ENCODE measurements at regions not wholly inside any gene's neighbourhood (a gene's known extent, or its start where the extent isn't known, plus 50 kb on each side); places are given as distances from the start of the nearest gene placed in this dataset.
"Not testable (repeated sequence)": the region's sequence is repeated elsewhere in the genome, so short reads cannot be mapped to it uniquely, and the experiment has no call there.

DNA sequence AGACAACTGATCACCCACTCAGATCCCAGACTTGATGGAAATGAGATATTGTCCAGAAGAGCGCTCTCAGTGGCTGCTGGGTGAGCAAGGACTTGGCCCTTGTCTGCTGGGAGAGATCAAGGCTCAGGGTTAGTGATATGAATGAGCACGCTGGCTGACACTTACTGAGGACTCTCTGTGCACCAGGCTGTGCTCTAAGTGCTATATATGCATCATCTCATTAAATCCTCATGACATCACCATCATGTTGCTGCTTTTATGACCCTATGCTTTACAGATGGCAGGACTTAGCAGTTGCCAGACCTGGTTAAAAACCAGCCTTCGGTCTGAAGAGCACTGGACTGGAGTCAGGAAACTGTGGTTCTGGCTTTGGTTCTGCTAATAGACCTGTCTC lies 260.9 kb downstream of the VRK1 start:
- Mint-ChIP-seq H3K27me3 (no peaks in the 10 kb centered on the region), H3K4me1 (no peaks in the 10 kb centered on the region), H3K4me3 (no peak overlapping the region), H3K36me3 (ENCODE audit: low read depth) (no peaks in the 10 kb centered on the region), H3K27ac (no peak overlapping the region), H3K9me3 (no peaks in the 10 kb centered on the region)
- no peak for DNase-seq
- intact Hi-C loops (cut with micrococcal nuclease), result no loop called here

DNA sequence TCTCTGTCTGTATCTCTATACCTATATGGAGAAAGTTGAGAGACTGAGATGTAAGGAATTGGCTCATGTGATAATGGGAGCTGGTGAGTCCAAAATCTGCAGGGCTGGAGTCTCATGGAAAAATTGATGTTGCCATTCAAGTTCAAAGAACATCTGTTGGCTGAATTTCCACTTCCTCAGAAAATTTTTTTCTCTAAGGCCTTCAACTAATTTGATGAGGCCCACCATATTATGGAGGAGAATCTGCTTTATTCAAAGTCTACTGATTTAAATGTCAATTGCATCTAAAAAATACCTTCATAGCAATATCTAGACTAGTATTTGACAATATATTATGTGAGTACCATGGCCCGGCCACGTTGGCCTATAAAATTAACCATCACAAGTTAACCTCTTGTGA lies 261.4 kb downstream of the VRK1 start:
- no peaks in the 10 kb centered on the region for H3K4me1 Mint-ChIP-seq
- DNase-seq, result no peak
- H3K27me3 Mint-ChIP-seq, result no peaks in the 10 kb centered on the region
- H3K9me3 Mint-ChIP-seq, result no peaks in the 10 kb centered on the region
- intact Hi-C loops (cut with micrococcal nuclease), result no loop called here
- H3K27ac Mint-ChIP-seq, result no peak overlapping the region
- no peaks in the 10 kb centered on the region for H3K36me3 Mint-ChIP-seq (ENCODE audit: low read depth)
- no peak overlapping the region for H3K4me3 Mint-ChIP-seq

DNA sequence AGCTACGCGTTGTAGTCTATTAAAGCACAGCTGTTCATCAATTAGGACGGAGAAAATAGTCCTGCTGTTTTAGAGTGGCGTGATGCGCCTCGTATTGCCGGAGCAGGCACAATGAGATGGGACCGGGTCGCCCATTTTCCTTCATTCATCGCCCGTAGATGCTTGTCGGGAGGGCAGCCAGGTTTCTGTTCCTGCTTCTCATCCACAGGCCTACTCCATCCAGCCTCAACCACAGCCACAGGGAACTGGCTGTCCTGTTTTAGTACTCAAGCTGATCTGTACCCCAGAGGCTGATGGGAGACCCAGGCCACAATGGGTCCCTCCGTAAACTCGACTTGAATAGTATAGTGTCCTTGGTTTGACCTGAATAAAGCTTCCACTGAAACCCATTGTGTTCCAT lies 264.0 kb downstream of the VRK1 start:
- H3K27me3 Mint-ChIP-seq, result no peaks in the 10 kb centered on the region
- no peaks in the 10 kb centered on the region for H3K4me1 Mint-ChIP-seq
- H3K9me3 Mint-ChIP-seq, result no peaks in the 10 kb centered on the region
- no peak for DNase-seq
- no peak overlapping the region for H3K27ac Mint-ChIP-seq
- H3K4me3 Mint-ChIP-seq, result no peak overlapping the region
- no peaks in the 10 kb centered on the region for H3K36me3 Mint-ChIP-seq (ENCODE audit: low read depth)
- intact Hi-C loops (cut with micrococcal nuclease), result no loop called here

DNA sequence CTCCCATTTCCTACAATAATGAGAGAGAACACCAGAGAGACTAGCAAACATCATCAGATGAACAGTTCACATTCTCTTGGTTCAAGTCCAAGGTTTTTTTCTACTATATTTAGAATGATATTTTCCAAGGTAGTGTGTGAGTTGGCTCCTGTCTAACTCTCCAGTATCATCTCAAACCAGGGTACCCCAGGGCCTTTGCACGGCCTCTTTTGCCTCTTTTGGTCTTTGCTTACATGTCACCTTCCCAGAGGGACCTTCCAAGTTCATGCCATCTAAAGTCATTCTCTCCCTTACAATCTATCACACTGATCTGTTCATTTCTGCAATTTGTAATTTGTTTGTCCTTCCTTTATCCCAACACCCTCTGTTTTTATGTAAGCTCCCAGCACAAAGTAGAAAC lies 264.5 kb downstream of the VRK1 start:
- Mint-ChIP-seq H3K36me3 (ENCODE audit: low read depth) (no peaks in the 10 kb centered on the region), H3K27ac (no peak overlapping the region), H3K27me3 (no peaks in the 10 kb centered on the region), H3K4me1 (no peaks in the 10 kb centered on the region), H3K4me3 (no peak overlapping the region), H3K9me3 (no peaks in the 10 kb centered on the region)
- no peak for DNase-seq
- intact Hi-C loops (cut with micrococcal nuclease), result no loop called here

DNA sequence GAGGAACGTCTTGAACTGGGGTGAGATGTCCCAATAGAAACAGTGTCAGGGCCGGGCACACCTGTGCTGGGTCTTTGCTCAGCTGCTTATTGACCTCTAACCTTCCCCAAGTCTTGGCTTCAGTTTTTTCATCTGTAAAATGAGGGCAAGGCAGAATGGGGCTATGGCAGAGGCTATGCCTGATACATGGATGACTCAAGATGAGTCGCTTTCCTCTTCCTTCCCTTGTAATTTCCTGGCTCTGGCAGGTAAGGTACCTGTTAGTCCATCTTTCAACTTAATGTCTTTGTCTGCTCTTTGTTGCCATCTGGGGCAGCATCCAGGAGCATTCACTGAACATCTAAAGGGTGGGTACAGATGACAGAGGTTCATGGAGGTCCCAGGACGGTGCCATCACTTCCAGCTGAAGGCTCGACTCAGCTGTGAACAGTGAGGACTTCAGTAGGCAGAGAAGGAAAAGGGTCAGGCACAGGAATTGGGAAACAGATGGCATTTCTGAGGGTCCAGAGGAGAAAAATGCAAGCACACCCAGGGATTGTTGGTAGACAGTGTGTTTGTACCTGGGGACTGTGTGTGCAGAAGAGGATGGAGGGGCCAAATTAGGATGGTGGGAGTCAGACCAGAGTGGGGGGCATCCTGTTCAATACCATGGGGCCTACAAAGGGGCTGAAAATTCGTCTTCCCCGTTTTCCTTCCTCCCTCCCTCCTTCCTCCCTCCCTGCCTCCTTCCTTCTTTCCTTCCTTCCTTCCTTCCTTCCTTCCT lies 268.3 kb downstream of the VRK1 start:
- Mint-ChIP-seq H3K36me3 (ENCODE audit: low read depth) (no peaks in the 10 kb centered on the region), H3K27ac (no peak overlapping the region), H3K9me3 (no peaks in the 10 kb centered on the region), H3K27me3 (no peaks in the 10 kb centered on the region), H3K4me3 (no peak overlapping the region), H3K4me1 (no peaks in the 10 kb centered on the region)
- intact Hi-C loops (cut with micrococcal nuclease), result no loop called here
- DNase-seq, result no peak

DNA sequence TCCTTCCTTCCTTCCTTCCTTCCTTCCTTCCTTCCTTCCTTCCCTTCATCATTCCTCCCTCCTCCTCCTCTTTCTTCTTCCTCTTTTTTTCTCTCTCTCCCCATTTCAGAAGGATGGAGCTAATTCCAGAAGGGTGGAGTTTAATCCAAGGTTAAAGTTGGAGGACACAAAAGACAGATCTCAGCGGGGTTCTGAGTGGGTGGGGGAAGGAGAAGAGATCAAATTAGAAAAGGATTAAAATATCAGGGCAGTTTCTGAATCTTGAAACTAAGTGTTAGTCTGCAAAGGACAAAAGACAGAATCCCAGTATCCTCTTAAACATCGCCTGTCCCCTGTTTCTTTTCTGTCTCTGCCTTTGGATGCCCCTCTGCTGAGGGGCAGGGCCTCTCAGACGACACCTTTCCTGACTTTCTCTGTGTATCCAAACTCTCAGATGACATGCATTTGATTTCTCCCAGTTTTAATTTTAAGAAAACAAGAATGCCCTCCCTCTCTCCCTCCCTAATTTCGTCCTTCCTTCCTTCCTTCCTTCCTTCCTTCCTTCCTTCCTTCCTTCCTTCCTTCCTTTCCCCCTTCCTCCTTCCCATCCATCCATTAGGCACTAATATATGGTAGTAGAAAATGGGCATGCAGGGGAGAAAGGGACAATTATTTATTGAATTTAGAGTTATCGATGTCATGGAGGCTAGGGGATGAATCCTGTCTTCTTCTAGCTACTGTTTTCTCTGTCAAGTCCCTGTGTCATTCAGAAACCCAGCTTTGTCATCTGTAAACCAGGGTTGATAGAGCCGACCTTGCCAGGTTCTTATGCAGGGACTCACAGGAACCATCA lies 269.1 kb downstream of the VRK1 start:
- no peak for DNase-seq
- Mint-ChIP-seq H3K27me3 (no peaks in the 10 kb centered on the region), H3K36me3 (ENCODE audit: low read depth) (no peaks in the 10 kb centered on the region), H3K9me3 (no peaks in the 10 kb centered on the region), H3K27ac (no peak overlapping the region), H3K4me3 (no peak overlapping the region), H3K4me1 (no peaks in the 10 kb centered on the region)
- intact Hi-C loops (cut with micrococcal nuclease), result no loop called here

DNA sequence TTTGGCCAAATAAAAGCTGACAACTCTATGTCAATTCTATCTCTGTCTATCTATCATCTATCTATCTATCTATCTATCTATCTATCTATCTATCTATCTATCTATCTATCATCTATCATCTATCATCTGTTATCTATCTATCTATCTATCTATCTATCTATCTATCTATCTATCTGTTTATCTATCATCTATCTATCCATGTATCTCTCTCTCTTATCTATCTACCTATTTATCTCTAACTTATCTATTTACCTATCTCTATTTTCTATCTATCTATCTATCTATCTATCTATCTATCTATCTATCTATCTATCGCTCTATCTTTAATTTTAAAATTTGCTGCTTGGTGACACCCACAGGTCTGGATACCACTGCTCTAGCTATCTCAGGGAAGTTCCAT lies 271.1 kb downstream of the VRK1 start:
- intact Hi-C loops (cut with micrococcal nuclease); H3K36me3 Mint-ChIP-seq (ENCODE audit: low read depth); H3K4me3 Mint-ChIP-seq: not testable (repeated sequence)

DNA sequence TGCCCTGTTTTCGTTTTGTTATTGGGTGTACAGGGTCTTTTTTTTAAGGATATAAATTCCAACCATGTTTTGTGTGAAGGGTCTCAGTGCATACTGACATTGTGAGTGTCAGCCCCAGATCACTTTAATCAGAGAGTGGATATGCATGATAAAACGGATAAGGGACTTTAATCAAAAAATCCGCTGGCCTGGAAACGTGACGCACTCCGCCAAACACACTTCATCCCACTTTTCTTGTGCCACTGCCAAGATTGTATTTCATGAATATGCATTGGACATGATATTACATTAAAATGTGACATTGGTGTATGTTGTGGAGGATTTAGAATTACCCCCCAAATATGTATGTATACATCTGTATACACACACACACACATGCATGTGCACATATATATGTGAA lies 273.1 kb downstream of the VRK1 start:
- H3K4me3 Mint-ChIP-seq, result no peak overlapping the region
- no peak overlapping the region for H3K27ac Mint-ChIP-seq
- DNase-seq, result no peak
- H3K9me3 Mint-ChIP-seq, result no peaks in the 10 kb centered on the region
- no peaks in the 10 kb centered on the region for H3K27me3 Mint-ChIP-seq
- intact Hi-C loops (cut with micrococcal nuclease), result no loop called here
- H3K36me3 Mint-ChIP-seq (ENCODE audit: low read depth), result no peaks in the 10 kb centered on the region
- H3K4me1 Mint-ChIP-seq, result no peaks in the 10 kb centered on the region

More for the DNA sequence above, 271.1 kb downstream of the VRK1 start:
- H3K27ac Mint-ChIP-seq, H3K27me3 Mint-ChIP-seq, DNase-seq, H3K4me1 Mint-ChIP-seq, H3K9me3 Mint-ChIP-seq: not testable (repeated sequence)

DNA sequence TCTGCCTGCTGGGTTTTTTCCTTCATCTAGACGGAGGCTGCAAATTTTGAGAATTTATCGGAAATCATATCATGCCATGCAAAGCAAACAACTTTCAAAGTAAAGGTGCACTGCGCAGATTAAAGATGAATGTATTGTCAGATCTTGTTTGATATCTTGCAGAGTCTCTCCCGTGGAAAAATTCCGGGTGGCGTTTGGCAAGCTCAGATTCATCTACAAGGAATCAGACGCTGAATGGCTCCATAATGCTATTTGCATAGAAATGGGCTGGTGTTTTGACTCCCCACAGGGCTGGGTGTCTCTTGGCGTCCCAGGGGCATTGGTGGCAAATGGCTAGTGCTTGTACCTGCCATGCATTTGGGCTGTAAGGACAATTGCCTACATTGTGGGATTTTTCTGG lies 274.0 kb downstream of the VRK1 start:
- no peaks in the 10 kb centered on the region for H3K9me3 Mint-ChIP-seq
- no peak overlapping the region for H3K27ac Mint-ChIP-seq
- H3K36me3 Mint-ChIP-seq (ENCODE audit: low read depth), result no peaks in the 10 kb centered on the region
- DNase-seq, result no peak
- no peaks in the 10 kb centered on the region for H3K4me1 Mint-ChIP-seq
- intact Hi-C loops (cut with micrococcal nuclease), result no loop called here
- H3K27me3 Mint-ChIP-seq, result no peaks in the 10 kb centered on the region
- no peak overlapping the region for H3K4me3 Mint-ChIP-seq

DNA sequence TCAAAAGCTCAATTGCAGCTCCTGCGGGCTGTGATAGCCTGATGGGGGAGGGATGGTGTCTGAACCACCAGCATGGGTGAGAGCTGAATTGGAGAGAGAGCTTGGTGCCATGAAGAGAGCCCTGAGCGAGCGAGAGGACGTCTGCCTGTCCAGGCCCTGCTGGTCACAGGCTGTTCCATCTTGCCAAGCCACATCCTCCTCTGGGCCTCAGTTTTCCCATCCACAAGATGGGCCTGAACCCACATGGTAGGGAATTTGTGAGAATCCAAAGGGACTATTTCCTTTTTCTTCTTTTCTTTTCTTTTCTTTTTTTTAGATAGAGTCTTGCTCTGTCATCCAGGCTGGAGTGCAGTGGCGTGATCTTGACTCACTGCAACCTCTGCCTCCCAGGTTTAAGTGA lies 276.4 kb downstream of the VRK1 start:
- H3K9me3 Mint-ChIP-seq, result peaks cover 7% of the 10 kb centered on the region
- no peak for DNase-seq
- H3K4me3 Mint-ChIP-seq, result no peak overlapping the region
- intact Hi-C loops (cut with micrococcal nuclease), result no loop called here
- no peaks in the 10 kb centered on the region for H3K36me3 Mint-ChIP-seq (ENCODE audit: low read depth)
- H3K27ac Mint-ChIP-seq, result no peak overlapping the region
- peaks cover 8% of the 10 kb centered on the region for H3K4me1 Mint-ChIP-seq
- peaks cover 2% of the 10 kb centered on the region for H3K27me3 Mint-ChIP-seq

DNA sequence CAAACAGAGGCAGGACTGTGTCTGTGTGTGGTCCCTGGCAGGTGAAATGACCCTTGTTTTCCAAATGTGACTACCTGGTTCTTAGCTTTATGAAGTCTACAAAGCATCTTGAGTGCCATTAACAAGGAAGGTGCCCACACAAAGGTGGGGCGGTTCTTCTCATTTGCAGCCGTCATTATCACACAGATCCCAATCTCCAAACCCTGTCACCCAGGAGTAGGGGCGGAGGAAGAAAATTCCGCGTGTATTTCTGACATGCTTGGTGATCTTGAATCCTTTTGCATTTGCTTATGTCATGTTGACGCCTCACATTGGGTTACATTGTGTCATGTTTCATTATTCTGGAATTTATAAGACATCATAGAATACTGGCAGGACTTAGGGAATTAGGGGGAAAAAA lies 277.3 kb downstream of the VRK1 start:
- intact Hi-C loops (cut with micrococcal nuclease), result no loop called here
- no peak overlapping the region for H3K4me3 Mint-ChIP-seq
- H3K9me3 Mint-ChIP-seq, result peaks cover 7% of the 10 kb centered on the region
- H3K36me3 Mint-ChIP-seq (ENCODE audit: low read depth), result no peaks in the 10 kb centered on the region
- DNase-seq, result no peak
- H3K27me3 Mint-ChIP-seq, result peaks cover 2% of the 10 kb centered on the region
- H3K27ac Mint-ChIP-seq, result no peak overlapping the region
- H3K4me1 Mint-ChIP-seq, result peaks cover 8% of the 10 kb centered on the region

DNA sequence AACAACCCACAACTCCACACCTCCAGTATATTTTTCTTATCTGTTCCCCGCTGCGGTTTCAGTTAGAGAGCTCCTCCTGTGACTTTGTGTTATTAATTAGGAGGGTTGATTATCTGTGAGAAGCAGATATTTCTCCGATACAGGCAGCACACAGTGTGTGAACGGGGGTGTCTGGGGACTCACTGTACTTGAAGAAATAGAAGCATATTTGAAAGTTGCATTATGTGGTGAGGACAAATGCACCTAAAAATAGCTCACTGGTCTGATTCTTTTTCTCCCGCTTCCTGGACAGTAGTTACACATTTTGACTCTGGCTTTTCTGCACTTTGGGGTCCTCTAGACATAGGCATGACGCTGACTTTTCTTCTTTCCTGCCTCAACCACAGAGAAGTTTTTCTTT lies 277.7 kb downstream of the VRK1 start:
- peaks cover 8% of the 10 kb centered on the region for H3K4me1 Mint-ChIP-seq

DNA sequence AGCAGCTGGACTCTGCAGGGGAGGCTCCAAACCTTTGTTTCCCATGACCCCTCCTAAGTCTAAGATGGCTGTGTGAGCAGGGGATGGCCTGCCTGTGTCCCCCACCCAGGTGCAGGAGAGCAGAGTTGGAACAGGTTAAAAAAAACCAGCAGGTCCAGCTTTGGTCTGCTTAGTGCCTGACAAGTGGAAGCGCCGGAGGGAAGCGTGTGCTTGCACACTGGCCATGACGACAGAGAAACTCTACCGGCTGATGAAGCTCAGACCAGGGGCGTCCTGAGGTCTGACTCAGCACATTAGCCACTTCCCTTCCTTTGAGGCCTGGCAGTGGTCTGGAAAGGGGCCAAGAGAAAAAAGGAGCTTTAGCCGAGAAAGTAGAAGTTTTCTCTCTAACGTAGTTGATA lies 280.1 kb downstream of the VRK1 start:
- H3K36me3 Mint-ChIP-seq (ENCODE audit: low read depth), result no peaks in the 10 kb centered on the region
- peaks cover 8% of the 10 kb centered on the region for H3K4me1 Mint-ChIP-seq
- no peak overlapping the region for H3K4me3 Mint-ChIP-seq
- peaks cover 2% of the 10 kb centered on the region for H3K27me3 Mint-ChIP-seq
- H3K9me3 Mint-ChIP-seq, result peaks cover 7% of the 10 kb centered on the region
- no peak for DNase-seq
- H3K27ac Mint-ChIP-seq, result no peak overlapping the region
- intact Hi-C loops (cut with micrococcal nuclease), result no loop called here

More for the DNA sequence above, 277.7 kb downstream of the VRK1 start:
- intact Hi-C loops (cut with micrococcal nuclease), result no loop called here
- H3K9me3 Mint-ChIP-seq, result peaks cover 7% of the 10 kb centered on the region
- no peak overlapping the region for H3K27ac Mint-ChIP-seq
- peaks cover 2% of the 10 kb centered on the region for H3K27me3 Mint-ChIP-seq
- no peak overlapping the region for H3K4me3 Mint-ChIP-seq
- H3K36me3 Mint-ChIP-seq (ENCODE audit: low read depth), result no peaks in the 10 kb centered on the region
- no peak for DNase-seq

DNA sequence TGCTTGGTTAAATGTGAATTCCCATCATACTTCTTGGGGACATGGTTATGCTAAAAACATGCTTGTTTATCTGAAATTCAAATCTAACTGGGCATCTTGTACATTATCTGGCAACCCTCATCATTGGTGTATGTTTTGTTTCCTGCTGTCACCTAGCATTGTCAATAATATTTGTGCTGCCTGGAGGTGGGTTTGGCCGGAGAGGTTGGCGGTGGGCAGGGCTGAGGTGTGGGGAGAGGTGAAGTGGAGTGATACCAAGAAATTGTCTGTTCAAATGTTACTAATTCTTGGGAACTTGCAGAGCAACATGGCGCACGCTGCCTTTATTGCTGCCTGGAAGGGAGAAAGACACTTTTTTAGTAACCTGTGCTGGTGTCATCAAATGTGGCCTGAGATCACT lies 280.5 kb downstream of the VRK1 start:
- Mint-ChIP-seq H3K27me3 (peaks cover 2% of the 10 kb centered on the region), H3K4me3 (no peak overlapping the region), H3K27ac (no peak overlapping the region), H3K36me3 (ENCODE audit: low read depth) (no peaks in the 10 kb centered on the region), H3K4me1 (peaks cover 8% of the 10 kb centered on the region), H3K9me3 (peaks cover 7% of the 10 kb centered on the region)
- DNase-seq, result no peak
- intact Hi-C loops (cut with micrococcal nuclease), result no loop called here

Data from activated CD4-positive, alpha-beta T cell treated with anti-CD3 and anti-CD28 coated beads, Interleukin-2, amount 10 ng/mL, durations not matched to agents 24 days and 14 days (primary cell).